HG02870 (cell line): ENCODE measurements at regions not wholly inside any gene's neighbourhood (a gene's known extent, or its start where the extent isn't known, plus 50 kb on each side); places are given as distances from the start of the nearest gene placed in this dataset.
A peak's percentile ranks its signal among the peaks of the same experiment; 100 is the strongest.

Experiments
- ATAC-seq: cut with Tn5 transposase; IDR thresholded peaks from one replicate; pipeline ENCODE4 v1.9.1; 2021; ENCODE audit warnings: mild to moderate bottlenecking, moderate library complexity; ENCODE audit not compliant: unreplicated experiment

- peak; percentile 57 for ATAC-seq
Measured at GRCh38 chr14:64639340-64639821, 64.8 kb upstream of the PLEKHG3 start.

- ATAC-seq = no peak
Measured at GRCh38 chr14:64640839-64641238, 63.4 kb upstream of the PLEKHG3 start.

GRCh38 chr14:64641760-64642159 lies 62.5 kb upstream of the PLEKHG3 start:
- no peak for ATAC-seq

- ATAC-seq = no peak
Measured at GRCh38 chr14:64643709-64644108, 60.5 kb upstream of the PLEKHG3 start.

- no peak for ATAC-seq
Measured at GRCh38 chr14:64644629-64645028, 59.6 kb upstream of the PLEKHG3 start.

- ATAC-seq = no peak
Measured at GRCh38 chr14:64645220-64645892, 58.9 kb upstream of the PLEKHG3 start.

- ATAC-seq = no peak
Measured at GRCh38 chr14:64646103-64646502, 58.1 kb upstream of the PLEKHG3 start.

- no peak for ATAC-seq
Measured at GRCh38 chr14:64649383-64649998, 54.7 kb upstream of the PLEKHG3 start.

- no peak for ATAC-seq
Measured at GRCh38 chr14:64653900-64654245, 50.4 kb upstream of the PLEKHG3 start.

GRCh38 chr14:64654246-64654900 lies 49.9 kb upstream of the PLEKHG3 start:
- ATAC-seq = peak; percentile 54
